DOHH2 (cell line): ENCODE measurements at regions not wholly inside any gene's neighbourhood (a gene's known extent, or its start where the extent isn't known, plus 50 kb on each side); places are given as distances from the start of the nearest gene placed in this dataset.

ENCODE experiments used
- H3F3A ChIP-seq: fragments of 200-600 bp; sonication (generic), shearing (Covaris generic); 2 replicates; pipeline ENCODE4 v1.6.0; 2016; ENCODE audit warnings: antibody characterized with exemption, mild to moderate bottlenecking; ENCODE audit not compliant: control insufficient read depth, insufficient read depth
- H3K27ac ChIP-seq: fragments of 200-600 bp; sonication (generic); 2 replicates; pipeline ENCODE4 v1.5.1; 2014; ENCODE audit warnings: low read depth, mild to moderate bottlenecking, low read length, moderate library complexity
- H3K27me3 ChIP-seq: fragments of 200-600 bp; sonication (generic); 2 replicates; pipeline ENCODE4 v1.6.1; 2014; ENCODE audit warnings: mild to moderate bottlenecking, low read length, mixed read lengths; ENCODE audit not compliant: control insufficient read depth
- H3K36me3 ChIP-seq: fragments of 200-600 bp; sonication (generic); 2 replicates; pipeline ENCODE4 v1.6.1; 2014; ENCODE audit warnings: mild to moderate bottlenecking, low read length, moderate library complexity, mixed read lengths; ENCODE audit not compliant: control insufficient read depth
- H3K4me1 ChIP-seq: fragments of 200-600 bp; sonication (generic); 2 replicates; pipeline ENCODE4 v1.6.1; 2014; ENCODE audit warnings: mild to moderate bottlenecking, low read length, mixed read lengths; ENCODE audit not compliant: control insufficient read depth
- H3K4me2 ChIP-seq: fragments of 200-600 bp; sonication (generic); 2 replicates; pipeline ENCODE4 v1.6.0; 2014; ENCODE audit warnings: mild to moderate bottlenecking, low read length, moderate library complexity
- H3K4me3 ChIP-seq: fragments of 200-600 bp; sonication (generic); 2 replicates; pipeline ENCODE4 v1.5.1; 2014; ENCODE audit warnings: mild to moderate bottlenecking, low read length, mixed read lengths
- H3K79me2 ChIP-seq: fragments of 200-600 bp; sonication (generic); 2 replicates; pipeline ENCODE4 v1.6.1; 2014; ENCODE audit warnings: mild to moderate bottlenecking, low read length, mixed read lengths; ENCODE audit not compliant: control insufficient read depth
- H3K9me2 ChIP-seq: fragments of 200-600 bp; sonication (generic); replicated peaks from 2 replicates; pipeline ENCODE4 v1.6.1; 2014; ENCODE audit warnings: mild to moderate bottlenecking, low read length, mixed read lengths; ENCODE audit not compliant: control insufficient read depth
- H3K9me3 ChIP-seq: fragments of 200-600 bp; sonication (generic); 2 replicates; pipeline ENCODE4 v1.6.1; 2014; ENCODE audit warnings: antibody characterized with exemption, low read length, mixed read lengths; ENCODE audit not compliant: control insufficient read depth, insufficient read depth
- H4K20me1 ChIP-seq: fragments of 200-600 bp; sonication (generic); 2 replicates; pipeline ENCODE4 v1.6.0; 2014; ENCODE audit warnings: low read depth, mild to moderate bottlenecking, antibody characterized with exemption, low read length, moderate library complexity; ENCODE audit not compliant: control insufficient read depth, insufficient read depth
- EZH2phosphoT487 ChIP-seq: fragments of 200-600 bp; sonication (generic); IDR thresholded peaks from 2 replicates; pipeline ENCODE4 v1.6.1; 2017; ENCODE audit warnings: borderline replicate concordance, mild to moderate bottlenecking, antibody characterized with exemption, low read length, moderate library complexity, mixed read lengths
- TF ChIP-seq, protein P1 (sequence below): fragments of 200-600 bp; sonication (generic); IDR thresholded peaks from one replicate; pipeline ENCODE4 v1.5.1; 2014; ENCODE audit warnings: antibody characterized with exemption, mild to moderate bottlenecking, low read depth, low read length; ENCODE audit not compliant: poor library complexity, severe bottlenecking

DNA sequence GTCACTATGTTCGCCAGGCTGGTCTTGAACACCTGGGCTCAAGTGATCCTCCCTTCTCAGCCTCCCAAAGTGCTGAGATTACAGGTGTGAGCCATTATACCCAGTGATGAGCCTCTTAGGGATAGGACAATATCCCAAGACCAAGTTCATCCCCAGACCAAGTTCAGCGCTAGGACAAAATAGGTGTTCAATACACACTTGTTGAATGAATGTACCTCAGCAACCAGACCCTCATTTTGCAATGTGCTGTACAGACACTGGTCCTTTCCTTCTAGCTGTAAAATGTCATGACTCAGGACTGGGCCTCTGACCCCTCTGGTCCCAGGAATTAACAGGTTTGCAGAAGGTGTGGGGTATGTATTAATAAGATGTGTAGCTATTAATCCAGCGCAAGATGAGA is 246.0 kb downstream of the TSHZ3 start:
- Histone ChIP-seq H3K79me2 (no peaks in the 10 kb centered on the region), H3K4me2 (no peak overlapping the region), H3K9me2 (no peaks in the 10 kb centered on the region), H4K20me1 (no peaks in the 10 kb centered on the region), H3K4me3 (no peak overlapping the region), H3K9me3 (no peaks in the 10 kb centered on the region), H3K36me3 (no peaks in the 10 kb centered on the region), H3F3A (no peaks in the 10 kb centered on the region), H3K4me1 (no peaks in the 10 kb centered on the region), H3K27ac (no peak overlapping the region), H3K27me3 (no peaks in the 10 kb centered on the region)
- TF ChIP-seq, protein P1, sequence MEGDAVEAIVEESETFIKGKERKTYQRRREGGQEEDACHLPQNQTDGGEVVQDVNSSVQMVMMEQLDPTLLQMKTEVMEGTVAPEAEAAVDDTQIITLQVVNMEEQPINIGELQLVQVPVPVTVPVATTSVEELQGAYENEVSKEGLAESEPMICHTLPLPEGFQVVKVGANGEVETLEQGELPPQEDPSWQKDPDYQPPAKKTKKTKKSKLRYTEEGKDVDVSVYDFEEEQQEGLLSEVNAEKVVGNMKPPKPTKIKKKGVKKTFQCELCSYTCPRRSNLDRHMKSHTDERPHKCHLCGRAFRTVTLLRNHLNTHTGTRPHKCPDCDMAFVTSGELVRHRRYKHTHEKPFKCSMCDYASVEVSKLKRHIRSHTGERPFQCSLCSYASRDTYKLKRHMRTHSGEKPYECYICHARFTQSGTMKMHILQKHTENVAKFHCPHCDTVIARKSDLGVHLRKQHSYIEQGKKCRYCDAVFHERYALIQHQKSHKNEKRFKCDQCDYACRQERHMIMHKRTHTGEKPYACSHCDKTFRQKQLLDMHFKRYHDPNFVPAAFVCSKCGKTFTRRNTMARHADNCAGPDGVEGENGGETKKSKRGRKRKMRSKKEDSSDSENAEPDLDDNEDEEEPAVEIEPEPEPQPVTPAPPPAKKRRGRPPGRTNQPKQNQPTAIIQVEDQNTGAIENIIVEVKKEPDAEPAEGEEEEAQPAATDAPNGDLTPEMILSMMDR, result no peak
- no peak for TF ChIP-seq EZH2phosphoT487

DNA sequence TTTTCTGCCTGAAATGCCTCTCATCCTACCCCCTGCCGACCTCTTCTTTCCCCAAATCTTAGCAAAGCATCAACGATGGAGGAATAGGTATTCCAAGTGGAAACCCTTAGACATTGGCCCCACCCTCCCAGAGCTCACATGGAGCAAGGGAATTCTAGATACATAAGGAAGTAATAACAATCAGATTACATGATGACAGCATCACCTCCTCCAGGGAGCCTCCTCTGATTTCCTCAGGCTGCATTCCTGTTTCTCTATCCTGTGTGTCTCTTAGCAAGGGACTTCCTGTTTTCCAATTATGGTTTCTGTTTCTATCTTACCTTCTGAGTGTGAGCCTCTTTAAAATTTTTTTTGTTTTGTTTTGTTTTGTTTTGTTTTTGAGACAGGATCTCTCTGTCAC is 246.6 kb downstream of the TSHZ3 start:
- no peaks in the 10 kb centered on the region for H3K79me2 ChIP-seq
- no peaks in the 10 kb centered on the region for H3F3A ChIP-seq
- no peaks in the 10 kb centered on the region for H3K36me3 ChIP-seq
- H4K20me1 ChIP-seq, result no peaks in the 10 kb centered on the region
- H3K9me2 ChIP-seq, result no peaks in the 10 kb centered on the region
- H3K27ac ChIP-seq, result no peak overlapping the region
- no peak for TF ChIP-seq EZH2phosphoT487
- TF ChIP-seq, protein P1, result no peak
- H3K4me3 ChIP-seq, result no peak overlapping the region
- no peak overlapping the region for H3K4me2 ChIP-seq
- no peaks in the 10 kb centered on the region for H3K9me3 ChIP-seq
- no peaks in the 10 kb centered on the region for H3K4me1 ChIP-seq
- H3K27me3 ChIP-seq, result no peaks in the 10 kb centered on the region

DNA sequence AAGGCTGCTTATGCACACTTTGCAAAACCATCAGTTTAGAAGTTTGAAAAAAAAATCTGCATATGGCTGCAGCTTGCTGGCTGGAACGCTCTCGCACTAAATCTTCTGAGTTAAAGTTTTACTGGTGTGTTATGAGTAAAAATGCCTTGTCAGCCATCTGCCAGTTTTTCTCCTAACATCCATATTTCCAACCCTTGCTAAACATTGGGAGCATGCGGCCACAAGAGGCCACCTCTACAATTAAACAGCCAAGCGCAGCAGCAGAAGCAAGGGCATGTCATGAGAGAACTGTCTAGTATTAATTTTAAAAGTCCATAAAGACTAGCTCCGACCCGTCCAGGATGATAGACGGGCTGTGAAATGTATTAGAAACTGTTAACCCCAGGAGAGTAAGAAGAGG is 248.3 kb downstream of the TSHZ3 start:
- Histone ChIP-seq H3F3A (no peaks in the 10 kb centered on the region), H4K20me1 (no peaks in the 10 kb centered on the region), H3K27me3 (no peaks in the 10 kb centered on the region), H3K9me2 (no peaks in the 10 kb centered on the region), H3K4me1 (no peaks in the 10 kb centered on the region), H3K4me3 (no peak overlapping the region), H3K9me3 (no peaks in the 10 kb centered on the region), H3K27ac (no peak overlapping the region), H3K79me2 (no peaks in the 10 kb centered on the region), H3K4me2 (no peak overlapping the region), H3K36me3 (no peaks in the 10 kb centered on the region)
- no peak for TF ChIP-seq EZH2phosphoT487
- TF ChIP-seq, protein P1, result no peak

DNA sequence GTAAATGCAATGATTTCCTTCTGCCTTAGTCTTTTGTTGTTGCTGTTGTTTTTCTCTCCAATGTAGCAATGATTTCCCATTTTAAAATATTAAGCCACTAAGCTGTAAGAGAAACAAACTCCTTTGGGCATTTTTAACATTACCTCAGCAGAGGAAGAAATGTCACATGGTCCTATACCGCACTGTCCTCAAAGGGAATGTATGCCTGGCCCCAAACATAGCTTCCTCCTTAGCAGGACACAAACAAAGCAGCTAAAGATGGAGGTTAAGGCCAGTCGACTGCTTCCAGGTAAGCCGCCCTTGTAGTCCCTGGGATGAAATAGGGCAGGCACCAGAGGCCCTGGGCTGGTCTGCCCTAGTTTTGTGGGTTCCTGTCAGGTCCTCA is 249.0 kb downstream of the TSHZ3 start:
- H3K9me3 ChIP-seq, result no peaks in the 10 kb centered on the region
- no peaks in the 10 kb centered on the region for H4K20me1 ChIP-seq
- no peak overlapping the region for H3K27ac ChIP-seq
- no peaks in the 10 kb centered on the region for H3K36me3 ChIP-seq
- no peaks in the 10 kb centered on the region for H3K4me1 ChIP-seq
- H3F3A ChIP-seq, result no peaks in the 10 kb centered on the region
- H3K9me2 ChIP-seq, result no peaks in the 10 kb centered on the region
- no peak overlapping the region for H3K4me3 ChIP-seq
- no peaks in the 10 kb centered on the region for H3K27me3 ChIP-seq
- H3K79me2 ChIP-seq, result no peaks in the 10 kb centered on the region
- no peak overlapping the region for H3K4me2 ChIP-seq
- no peak for TF ChIP-seq EZH2phosphoT487
- TF ChIP-seq, protein P1, result no peak
